Duodenal mucosa (tissue), 2 donors: ENCODE measurements at regions not wholly inside any gene's neighbourhood (a gene's known extent, or its start where the extent isn't known, plus 50 kb on each side); places are given as distances from the start of the nearest gene placed in this dataset.

ENCODE experiments used
- H3K27ac ChIP-seq: one replicate; pipeline ENCODE4 v1.7.0; 2013; ENCODE audit warnings: low read depth, low read length
- H3K27me3 ChIP-seq, 2 donors: one replicate each; pipeline ENCODE4 v1.7.0; 2013; ENCODE audit warnings: low read length in 2 of 2, control low read depth in 1 of 2; ENCODE audit not compliant: insufficient read depth in 2 of 2, control insufficient read depth in 1 of 2
- H3K36me3 ChIP-seq, 2 donors: one replicate each; pipeline ENCODE4 v1.7.0; 2013; ENCODE audit warnings: low read length in 2 of 2, control low read depth in 1 of 2; ENCODE audit not compliant: insufficient read depth in 2 of 2, control insufficient read depth in 1 of 2
- H3K4me1 ChIP-seq, 2 donors: one replicate each; pipeline ENCODE4 v1.7.0; 2013; ENCODE audit warnings: low read length in 2 of 2, control low read depth in 1 of 2; ENCODE audit not compliant: insufficient read depth in 2 of 2, control insufficient read depth in 1 of 2
- H3K4me3 ChIP-seq, 2 donors: one replicate each; pipeline ENCODE4 v1.7.0; 2013; ENCODE audit warnings: low read length in 2 of 2, low read depth in 1 of 2
- H3K9ac ChIP-seq, 2 donors: one replicate each; pipeline ENCODE4 v1.7.0; 2013; ENCODE audit warnings: low read length in 2 of 2, low read depth in 1 of 2
- H3K9me3 ChIP-seq, 2 donors: one replicate each; pipeline ENCODE4 v1.7.0; 2013; ENCODE audit warnings: low read length in 2 of 2, control low read depth in 1 of 2; ENCODE audit not compliant: control insufficient read depth in 1 of 2

DNA sequence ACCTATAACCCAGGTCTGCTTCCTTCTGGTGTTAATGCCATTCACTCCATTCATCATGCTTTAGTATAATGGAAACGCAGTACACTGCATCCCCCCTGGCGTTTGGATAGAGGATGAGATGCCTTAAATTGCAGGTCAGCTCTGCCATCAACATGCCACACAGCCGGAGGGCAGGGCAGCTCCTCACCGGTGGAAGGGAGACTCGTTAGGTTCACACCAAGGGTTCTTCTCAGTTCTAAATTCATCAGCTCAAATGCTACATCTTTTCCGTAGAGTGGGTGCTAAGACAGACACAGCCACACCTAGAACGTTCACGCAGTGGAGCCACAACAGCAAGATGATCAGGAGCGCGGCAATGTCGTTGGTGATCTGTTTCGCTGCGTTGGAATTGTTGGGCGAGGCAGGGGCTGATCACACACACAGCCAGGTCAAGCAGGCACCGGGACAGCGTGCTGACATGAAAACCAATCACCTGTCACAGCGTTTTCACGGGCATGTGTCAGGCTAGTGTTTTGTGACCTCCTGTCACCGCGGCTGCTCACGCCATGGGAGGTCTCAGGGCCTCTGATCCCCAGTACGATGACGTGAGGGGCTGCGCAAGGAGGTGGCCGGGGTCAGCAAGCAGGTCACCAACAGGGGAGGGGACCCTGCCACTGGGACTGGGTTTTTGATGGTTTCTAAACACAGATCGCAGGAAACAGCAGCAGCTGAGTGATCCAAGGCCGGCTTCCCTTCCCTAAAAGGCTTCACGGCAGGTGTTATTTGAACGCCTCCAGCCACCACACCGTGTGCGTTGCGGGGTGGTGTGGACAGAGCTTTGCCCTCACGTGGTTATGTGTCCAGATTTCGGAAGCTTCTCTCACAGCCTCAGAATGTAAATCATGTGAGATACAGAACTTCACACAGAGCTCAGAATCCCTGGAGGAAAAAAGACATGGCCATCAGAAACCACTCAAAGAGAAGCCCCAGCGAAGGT is 94.3 kb upstream of the IRS2 start:
- no peak overlapping the region for H3K4me3 ChIP-seq
- no peaks in the 10 kb centered on the region for H3K36me3 ChIP-seq
- peaks cover 5 to 11% of the 10 kb centered on the region in 2 donors for H3K4me1 ChIP-seq
- H3K9ac ChIP-seq = no peak overlapping the region
- no peaks in the 10 kb centered on the region for H3K9me3 ChIP-seq
- H3K27ac ChIP-seq = no peak overlapping the region
- H3K27me3 ChIP-seq = no peaks in the 10 kb centered on the region

DNA sequence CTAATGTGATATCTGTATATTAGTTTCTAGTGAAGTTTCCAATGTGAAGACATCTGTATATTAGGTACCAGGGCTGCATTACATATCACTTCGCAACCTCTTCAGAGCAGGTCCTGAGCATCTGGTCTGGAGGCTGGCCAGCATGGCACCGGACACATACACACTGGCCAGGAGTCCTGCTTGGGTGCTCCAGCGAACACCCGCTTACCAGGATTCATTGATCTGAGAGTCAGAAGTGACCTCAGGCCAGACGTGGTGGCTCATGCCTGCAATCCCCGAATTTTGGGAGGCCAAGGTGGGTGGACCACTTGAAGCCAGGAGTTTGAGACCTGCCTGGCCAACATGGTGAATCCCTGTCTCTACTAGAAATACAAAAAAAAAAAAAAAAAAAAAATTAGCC is 93.0 kb upstream of the IRS2 start:
- H3K4me3 ChIP-seq = no peak overlapping the region
- no peaks in the 10 kb centered on the region for H3K9me3 ChIP-seq
- no peak overlapping the region for H3K9ac ChIP-seq
- no peak overlapping the region for H3K27ac ChIP-seq
- H3K27me3 ChIP-seq = no peaks in the 10 kb centered on the region
- peaks cover 15 to 24% of the 10 kb centered on the region in 2 donors for H3K4me1 ChIP-seq
- H3K36me3 ChIP-seq = no peaks in the 10 kb centered on the region

DNA sequence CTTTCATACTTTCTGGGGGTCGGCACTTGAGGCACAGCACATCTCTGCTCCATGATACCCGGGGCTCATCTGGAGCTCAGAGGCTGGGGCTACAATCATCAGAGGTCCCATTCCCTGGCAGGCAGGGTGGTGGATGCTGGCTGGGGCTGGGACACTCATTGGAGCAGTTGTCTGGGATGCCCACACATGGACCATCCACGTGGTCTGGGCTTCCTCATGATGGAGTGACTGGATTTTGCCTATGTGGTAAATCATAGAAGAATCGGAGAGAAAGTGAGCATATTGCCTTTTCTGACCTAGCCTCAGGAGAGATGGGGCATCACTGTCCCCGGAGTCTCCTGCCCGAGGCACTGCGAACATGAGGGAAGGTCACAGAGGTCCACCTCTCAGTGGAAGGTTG is 91.4 kb upstream of the IRS2 start:
- Histone ChIP-seq H3K9ac (no peak overlapping the region), H3K27ac (no peak overlapping the region), H3K4me3 (no peak overlapping the region), H3K36me3 (no peaks in the 10 kb centered on the region), H3K27me3 (no peaks in the 10 kb centered on the region), H3K9me3 (no peaks in the 10 kb centered on the region), H3K4me1 (peaks cover 10 to 16% of the 10 kb centered on the region in 2 donors)

GRCh38 chr13:109875746-109876145 is 89.4 kb upstream of the IRS2 start:
- Histone ChIP-seq H3K9ac (no peak overlapping the region), H3K27ac (no peak overlapping the region), H3K9me3 (no peaks in the 10 kb centered on the region), H3K4me1 (peaks cover 10 to 15% of the 10 kb centered on the region in 2 donors), H3K27me3 (no peaks in the 10 kb centered on the region), H3K36me3 (no peaks in the 10 kb centered on the region), H3K4me3 (no peak overlapping the region)

DNA sequence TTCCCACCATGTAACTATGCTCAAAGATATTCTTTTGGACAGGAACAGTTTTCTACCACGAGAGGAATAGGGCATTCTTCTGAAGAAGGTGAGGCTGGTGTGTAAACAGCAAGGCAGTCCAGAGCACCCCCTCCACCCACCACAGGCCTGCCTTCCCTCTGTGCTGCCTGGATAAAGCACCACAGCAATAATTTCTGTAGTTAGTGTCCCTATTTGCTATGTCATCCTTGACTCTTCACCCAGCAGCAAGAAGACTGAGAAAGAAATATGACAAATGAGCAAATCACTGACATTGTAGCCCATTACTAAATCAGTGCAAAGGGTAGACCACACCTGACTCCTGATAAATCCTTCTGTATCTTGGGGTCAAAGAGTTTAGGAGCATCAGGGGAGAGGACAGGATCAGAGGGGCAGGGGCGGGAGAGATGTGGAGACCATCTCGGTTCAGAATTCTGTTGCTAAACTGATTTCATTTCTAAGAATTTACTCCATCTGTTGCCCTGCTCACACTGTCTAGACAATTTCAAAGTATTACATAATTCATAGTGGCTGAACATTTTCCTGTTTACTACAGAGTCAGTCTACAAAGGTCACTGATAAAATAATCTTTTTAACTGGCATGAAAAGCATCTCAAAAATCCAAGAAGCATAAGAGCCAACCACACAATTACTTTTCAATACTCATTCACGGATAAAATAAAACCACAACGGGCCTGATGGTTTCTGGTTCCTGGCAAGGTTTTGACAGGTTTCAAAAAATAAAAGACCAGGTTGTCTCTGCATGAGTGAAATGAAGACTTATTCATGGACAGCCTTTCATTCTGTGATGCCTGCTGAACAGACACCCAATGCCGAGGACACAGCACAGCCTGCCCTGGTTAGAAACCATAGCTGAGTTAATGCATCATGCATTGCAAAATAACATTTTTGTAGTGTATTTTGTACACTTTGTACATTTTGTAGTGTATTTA is 88.4 kb upstream of the IRS2 start:
- peaks cover 19 to 25% of the 10 kb centered on the region in 2 donors for H3K4me1 ChIP-seq
- no peak overlapping the region for H3K9ac ChIP-seq
- H3K27ac ChIP-seq = no peak overlapping the region
- H3K4me3 ChIP-seq = no peak overlapping the region
- no peaks in the 10 kb centered on the region for H3K9me3 ChIP-seq
- H3K36me3 ChIP-seq = no peaks in the 10 kb centered on the region
- no peaks in the 10 kb centered on the region for H3K27me3 ChIP-seq

GRCh38 chr13:109873351-109874123 is 87.2 kb upstream of the IRS2 start:
- no peak overlapping the region for H3K27ac ChIP-seq
- peaks cover 31 to 37% of the 10 kb centered on the region in 2 donors for H3K4me1 ChIP-seq

GRCh38 chr13:109872864-109873263 is 86.5 kb upstream of the IRS2 start:
- Histone ChIP-seq H3K4me3 (no peak overlapping the region), H3K4me1 (peaks cover 35 to 44% of the 10 kb centered on the region in 2 donors)

More at GRCh38 chr13:109873351-109874123, 87.2 kb upstream of the IRS2 start:
- no peak overlapping the region for H3K4me3 ChIP-seq
- no peak overlapping the region for H3K9ac ChIP-seq
- H3K9me3 ChIP-seq = no peaks in the 10 kb centered on the region
- no peaks in the 10 kb centered on the region for H3K36me3 ChIP-seq
- H3K27me3 ChIP-seq = no peaks in the 10 kb centered on the region

DNA sequence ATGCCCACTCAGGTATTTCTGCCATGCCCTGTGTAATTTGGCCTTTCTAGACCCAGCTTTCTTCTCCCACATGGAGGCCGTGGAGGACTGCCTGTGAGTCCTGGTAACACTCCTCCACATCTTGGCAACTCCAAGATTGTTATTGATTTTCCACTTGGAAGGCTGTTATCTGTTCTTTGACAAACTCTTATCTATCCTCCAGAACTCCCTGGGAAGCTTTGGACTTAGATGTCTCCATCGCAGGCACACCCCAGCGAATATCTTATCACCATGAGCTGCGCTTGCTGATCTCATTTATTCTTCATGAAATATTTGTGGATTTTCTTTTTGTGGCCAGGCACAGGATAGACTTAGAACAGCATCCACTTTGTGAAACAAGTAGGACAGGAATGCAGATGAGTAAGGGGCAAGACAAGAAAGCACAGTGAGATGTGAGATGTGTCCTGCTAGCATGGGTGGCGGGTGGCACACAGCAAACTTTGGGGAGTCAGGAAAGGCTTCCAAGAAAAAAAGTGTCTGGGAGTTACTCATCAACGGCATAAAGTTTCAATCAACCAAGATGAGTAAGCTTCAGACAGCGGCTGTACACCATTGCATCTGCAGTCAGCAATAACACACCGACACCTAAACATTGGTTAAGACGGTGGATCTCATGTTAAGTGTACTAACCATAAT is 84.5 kb upstream of the IRS2 start:
- Histone ChIP-seq H3K9me3 (no peaks in the 10 kb centered on the region), H3K36me3 (no peaks in the 10 kb centered on the region), H3K9ac (no peak overlapping the region), H3K27ac (no peak overlapping the region), H3K27me3 (no peaks in the 10 kb centered on the region), H3K4me1 (peaks cover 35 to 48% of the 10 kb centered on the region in 2 donors), H3K4me3 (no peak overlapping the region)

More at GRCh38 chr13:109872864-109873263, 86.5 kb upstream of the IRS2 start:
- no peak overlapping the region for H3K27ac ChIP-seq
- H3K27me3 ChIP-seq = no peaks in the 10 kb centered on the region
- no peak overlapping the region for H3K9ac ChIP-seq
- no peaks in the 10 kb centered on the region for H3K36me3 ChIP-seq
- H3K9me3 ChIP-seq = no peaks in the 10 kb centered on the region

DNA sequence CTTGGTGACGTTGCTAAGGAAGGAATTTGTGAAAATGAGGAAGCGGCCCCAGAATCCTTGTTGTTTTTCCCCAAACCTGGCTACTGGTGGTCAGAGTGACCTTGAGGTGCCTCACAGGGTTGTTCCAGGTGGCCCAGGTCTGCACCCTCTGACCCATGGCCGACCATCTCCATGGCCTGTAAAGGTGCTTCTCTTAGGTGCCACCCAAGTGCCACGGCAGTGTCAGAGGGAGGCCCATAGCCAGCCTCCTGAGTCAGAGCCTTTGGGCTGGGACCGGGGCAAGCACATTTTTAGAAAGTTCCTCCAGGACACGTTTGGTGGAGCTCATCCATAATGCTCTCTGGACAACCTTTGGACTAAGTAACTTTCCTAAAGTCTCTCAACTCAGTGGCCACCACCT is 83.9 kb upstream of the IRS2 start:
- Histone ChIP-seq H3K9ac (no peak overlapping the region), H3K27me3 (no peaks in the 10 kb centered on the region), H3K27ac (no peak overlapping the region), H3K4me3 (peak overlapping the region in 1 of 2 donors; percentile 48), H3K36me3 (no peaks in the 10 kb centered on the region), H3K9me3 (no peaks in the 10 kb centered on the region), H3K4me1 (peaks cover 33 to 44% of the 10 kb centered on the region in 2 donors)
